AG09309 (cell line): ENCODE measurements at regions not wholly inside any gene's neighbourhood (a gene's known extent, or its start where the extent isn't known, plus 50 kb on each side); places are given as distances from the start of the nearest gene placed in this dataset.

Experiments
- DNase-seq: peaks from one replicate; pipeline ENCODE4 v3.0.0-alpha.2; 2010; ENCODE audit warnings: low read depth
- H3K4me3 ChIP-seq: 2 replicates; pipeline ENCODE4 v1.5.1; 2011; ENCODE audit warnings: mild to moderate bottlenecking, low read depth, low read length, moderate library complexity; ENCODE audit not compliant: control insufficient read depth
- TF ChIP-seq, protein P1 (sequence below): IDR thresholded peaks from 2 replicates; pipeline ENCODE4 v1.5.1; 2011; ENCODE audit warnings: mild to moderate bottlenecking, low read depth, low read length, inconsistent platforms; ENCODE audit not compliant: insufficient read depth, control insufficient read depth; ENCODE audit errors: missing control alignments

- no peak for DNase-seq
- TF ChIP-seq, protein P1, sequence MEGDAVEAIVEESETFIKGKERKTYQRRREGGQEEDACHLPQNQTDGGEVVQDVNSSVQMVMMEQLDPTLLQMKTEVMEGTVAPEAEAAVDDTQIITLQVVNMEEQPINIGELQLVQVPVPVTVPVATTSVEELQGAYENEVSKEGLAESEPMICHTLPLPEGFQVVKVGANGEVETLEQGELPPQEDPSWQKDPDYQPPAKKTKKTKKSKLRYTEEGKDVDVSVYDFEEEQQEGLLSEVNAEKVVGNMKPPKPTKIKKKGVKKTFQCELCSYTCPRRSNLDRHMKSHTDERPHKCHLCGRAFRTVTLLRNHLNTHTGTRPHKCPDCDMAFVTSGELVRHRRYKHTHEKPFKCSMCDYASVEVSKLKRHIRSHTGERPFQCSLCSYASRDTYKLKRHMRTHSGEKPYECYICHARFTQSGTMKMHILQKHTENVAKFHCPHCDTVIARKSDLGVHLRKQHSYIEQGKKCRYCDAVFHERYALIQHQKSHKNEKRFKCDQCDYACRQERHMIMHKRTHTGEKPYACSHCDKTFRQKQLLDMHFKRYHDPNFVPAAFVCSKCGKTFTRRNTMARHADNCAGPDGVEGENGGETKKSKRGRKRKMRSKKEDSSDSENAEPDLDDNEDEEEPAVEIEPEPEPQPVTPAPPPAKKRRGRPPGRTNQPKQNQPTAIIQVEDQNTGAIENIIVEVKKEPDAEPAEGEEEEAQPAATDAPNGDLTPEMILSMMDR = no peak
- no peak overlapping the region for H3K4me3 ChIP-seq
Measured at GRCh38 chr10:27599546-27599945, 95.4 kb downstream of the RAB18 start.

DNA sequence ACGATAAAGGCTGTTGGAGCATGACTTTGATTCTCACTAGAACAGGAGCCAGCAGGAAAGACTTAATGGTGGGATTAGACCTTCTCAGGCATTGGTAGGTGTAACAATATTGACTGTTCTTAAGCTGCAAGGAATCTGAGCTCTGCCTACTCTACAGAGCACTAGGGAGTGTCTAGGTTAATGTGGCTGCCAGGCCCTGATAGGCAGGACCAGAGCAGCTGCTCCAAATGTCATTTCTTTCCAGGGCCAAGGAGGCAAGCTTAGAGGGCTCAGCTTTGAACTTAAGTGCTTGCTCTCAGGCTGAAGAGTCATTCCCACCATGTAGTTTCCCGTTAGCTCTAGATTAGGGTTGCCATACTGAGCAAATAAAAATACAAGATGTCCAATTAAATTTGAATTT is 96.8 kb downstream of the RAB18 start:
- no peak overlapping the region for H3K4me3 ChIP-seq
- TF ChIP-seq, protein P1 = no peak
- DNase-seq = no peak

- no peak for DNase-seq
- no peak overlapping the region for H3K4me3 ChIP-seq
- TF ChIP-seq, protein P1 = no peak
Measured at GRCh38 chr10:27601503-27601902, 97.4 kb downstream of the RAB18 start.

GRCh38 chr10:27601946-27602538 is 97.9 kb downstream of the RAB18 start:
- DNase-seq = no peak
- H3K4me3 ChIP-seq = no peak overlapping the region
- TF ChIP-seq, protein P1 = no peak

- TF ChIP-seq, protein P1 = no peak
- no peak overlapping the region for H3K4me3 ChIP-seq
- no peak for DNase-seq
Measured at GRCh38 chr10:27603104-27603503, 99.0 kb downstream of the RAB18 start.

- H3K4me3 ChIP-seq = no peak overlapping the region
- DNase-seq = no peak
- TF ChIP-seq, protein P1 = no peak
Measured at GRCh38 chr10:27605318-27605717, 101.2 kb downstream of the RAB18 start.

- TF ChIP-seq, protein P1 = no peak
- DNase-seq = no peak
- H3K4me3 ChIP-seq = no peak overlapping the region
Measured at GRCh38 chr10:27607591-27607990, 103.5 kb downstream of the RAB18 start.
